A673 (cell line): ENCODE measurements at regions not wholly inside any gene's neighbourhood (a gene's known extent, or its start where the extent isn't known, plus 50 kb on each side); places are given as distances from the start of the nearest gene placed in this dataset.

Source experiments
- CTCF ChIP-seq: fragments of 300-800, 200-600 bp; sonication (generic); conservative IDR thresholded peaks from 2 replicates; pipeline ENCODE4 v1.5.1; 2017; ENCODE audit warnings: low read depth, mild to moderate bottlenecking, antibody characterized with exemption, low read length, moderate library complexity, mixed read lengths
- EZH2 ChIP-seq: fragments of 200-600 bp; sonication (generic); IDR thresholded peaks from 2 replicates; pipeline ENCODE4 v1.6.1; 2017; ENCODE audit warnings: borderline replicate concordance, low read depth, mild to moderate bottlenecking, mixed read lengths, antibody characterized with exemption, low read length; ENCODE audit not compliant: poor library complexity, severe bottlenecking

DNA sequence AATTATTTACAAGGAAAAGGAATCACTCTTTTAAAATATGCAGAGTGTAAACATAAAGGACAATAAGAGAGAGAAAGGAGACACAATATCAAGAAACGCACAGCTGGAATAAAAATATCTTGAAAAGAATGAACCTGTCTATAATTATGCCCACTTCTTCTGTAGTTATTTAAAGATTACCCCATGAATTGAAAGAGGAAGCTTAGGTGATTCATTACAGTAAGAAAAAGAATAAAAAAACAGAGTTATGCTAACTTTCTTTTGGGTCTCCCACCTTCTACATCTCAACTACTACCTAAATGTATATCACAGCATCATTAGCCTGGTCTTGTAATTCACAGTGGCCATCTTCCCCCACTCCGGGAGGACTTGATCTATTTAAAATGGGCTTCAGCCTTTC, 182.1 kb downstream of the MRPL39 start:
- TF ChIP-seq EZH2 = no peak
- no peak for TF ChIP-seq CTCF
